ENCODE measurements at regions not wholly inside any gene's neighbourhood (a gene's known extent, or its start where the extent isn't known, plus 50 kb on each side); places are given as distances from the start of the nearest gene placed in this dataset.

DNA sequence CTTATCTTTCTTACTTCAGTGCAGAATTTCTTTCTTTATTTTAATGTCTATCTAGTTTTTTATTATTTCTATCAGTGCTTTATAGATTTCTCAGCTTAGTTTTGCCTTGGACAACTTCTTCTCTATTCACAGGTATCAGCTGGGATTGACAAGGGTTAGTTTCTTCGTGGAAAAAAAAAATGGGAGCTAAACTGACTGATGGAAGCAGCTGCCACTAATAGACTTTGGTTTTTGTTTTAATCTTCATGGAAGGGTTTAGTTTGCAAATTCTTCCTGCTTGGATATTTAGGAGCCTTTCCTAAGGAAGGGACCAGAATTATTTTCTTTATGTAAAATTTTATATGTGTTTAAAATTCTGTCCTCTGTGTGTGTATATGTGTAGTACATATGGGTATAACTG lies 306.1 kb upstream of the FMN2 start:
- DNase-seq, result no peak

- no peak for DNase-seq
These were observed 305.2 kb upstream of the FMN2 start for GRCh38 chr1:239786464-239786863.

DNA sequence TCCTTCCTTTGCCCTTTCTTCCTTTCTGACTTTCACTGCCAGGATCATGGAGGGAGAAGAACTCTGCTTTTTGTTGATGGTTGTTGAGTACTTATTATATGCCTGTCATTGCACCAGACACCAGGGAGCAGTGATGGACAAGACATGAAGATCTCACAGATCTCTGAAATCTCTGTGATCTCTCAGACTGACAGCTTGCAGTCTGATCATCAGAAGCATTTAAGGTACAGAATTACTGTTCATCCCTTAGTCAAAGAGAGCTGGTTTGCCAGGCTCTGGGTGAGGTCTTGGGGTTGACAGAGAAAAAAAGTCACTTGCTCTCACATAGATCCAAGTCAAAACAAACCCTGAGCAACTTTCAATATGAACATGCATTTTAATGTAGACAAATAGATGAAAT lies 299.5 kb upstream of the FMN2 start:
- no peak for DNase-seq

DNA sequence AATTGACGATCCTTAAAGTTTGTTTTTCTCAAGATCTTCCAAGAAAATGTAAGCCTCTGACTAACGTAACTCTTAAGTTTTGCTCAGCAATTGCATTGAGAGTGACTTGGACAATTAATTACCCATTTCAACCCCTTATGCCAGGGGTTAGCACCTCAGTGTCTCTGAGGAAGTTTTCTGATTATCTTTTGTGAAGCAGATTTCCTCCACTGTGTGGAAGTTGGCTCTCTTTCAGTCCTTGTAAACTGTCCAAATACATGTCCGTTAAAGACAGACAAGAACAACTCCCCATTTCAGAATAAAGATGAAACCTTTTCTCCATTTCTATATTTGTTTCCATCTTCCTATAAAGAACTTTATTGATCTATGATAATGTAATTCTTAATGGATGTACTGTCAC lies 296.4 kb upstream of the FMN2 start:
- DNase-seq, result no peak

DNA sequence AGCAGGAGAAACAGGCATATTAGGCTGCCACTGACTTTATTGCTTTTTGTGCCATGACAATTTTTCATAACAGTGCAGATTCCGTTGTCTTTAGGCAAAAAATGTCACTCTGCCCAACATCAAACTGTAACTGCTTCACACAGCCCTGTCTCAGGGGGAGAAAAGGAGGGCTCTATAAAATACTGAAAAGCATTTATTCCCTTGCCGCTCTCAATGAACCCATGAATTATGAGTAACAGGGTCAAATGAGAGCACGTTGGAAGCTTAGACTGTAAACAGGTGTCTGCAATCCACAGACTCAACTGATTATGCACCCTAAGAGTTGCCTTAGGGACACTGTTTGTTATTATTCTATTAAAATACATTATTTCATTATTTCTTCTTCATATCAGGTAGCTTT lies 292.1 kb upstream of the FMN2 start:
- DNase-seq, result no peak

- DNase-seq, result no peak
These were observed 290.8 kb upstream of the FMN2 start for GRCh38 chr1:239800861-239801260.

DNA sequence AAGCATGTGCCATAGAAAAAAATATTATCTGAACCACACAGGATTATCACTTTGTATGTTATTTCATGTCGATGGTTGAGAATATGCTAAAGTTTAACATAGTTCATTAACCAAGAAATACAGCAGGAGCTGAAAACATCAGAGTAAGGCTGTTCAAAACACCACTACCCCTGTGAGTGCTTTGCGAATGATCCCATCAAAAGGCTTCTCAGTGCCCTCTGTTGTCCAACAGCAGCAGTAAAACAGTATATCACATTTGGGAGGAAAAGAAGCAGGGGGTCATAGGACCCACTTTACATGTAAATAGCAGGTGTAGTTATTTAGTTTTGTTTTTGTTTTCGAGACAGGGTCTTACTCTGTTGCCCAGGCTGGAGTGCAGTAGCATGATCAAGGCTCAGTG lies 289.4 kb upstream of the FMN2 start:
- DNase-seq, result no peak

DNA sequence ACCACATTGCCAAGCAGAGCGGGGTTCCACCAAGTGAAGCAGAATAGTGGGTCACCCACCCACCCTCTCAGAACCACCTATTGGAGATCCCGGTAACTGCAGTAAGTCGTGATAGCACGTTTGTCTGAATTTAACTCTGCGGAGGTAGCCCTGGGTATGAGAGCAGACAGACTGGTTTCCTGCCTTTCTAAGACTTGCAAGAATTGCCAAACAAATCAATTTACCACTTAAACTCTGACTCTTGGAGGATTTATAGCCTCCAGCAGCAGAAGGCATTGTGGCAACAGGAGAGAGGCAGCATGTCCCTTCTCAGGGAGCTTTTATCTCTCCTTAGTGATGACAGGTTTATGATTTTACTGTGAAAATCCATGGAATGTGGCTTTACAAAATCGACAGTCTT lies 287.9 kb upstream of the FMN2 start:
- no peak for DNase-seq

GRCh38 chr1:239804266-239804665 lies 287.4 kb upstream of the FMN2 start:
- DNase-seq, result no peak

DNA sequence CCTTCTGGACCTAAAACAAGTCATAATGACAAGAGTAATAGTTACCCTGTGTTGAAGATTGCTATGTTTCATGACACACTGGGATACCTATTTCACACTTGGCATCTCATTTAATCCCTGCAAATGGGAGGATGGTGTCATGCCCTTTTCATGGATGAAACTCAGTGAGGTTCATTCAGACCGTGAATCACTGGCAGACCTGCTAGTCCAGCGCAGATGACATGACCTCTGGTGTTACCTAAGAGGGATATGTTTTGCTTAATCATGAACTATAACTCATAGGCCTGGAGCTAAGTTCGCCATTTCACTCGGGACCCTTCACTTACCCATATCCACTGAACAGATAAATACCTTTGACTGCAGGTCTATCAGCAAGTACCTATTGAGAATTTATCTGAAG lies 286.6 kb upstream of the FMN2 start:
- DNase-seq, result no peak

- DNase-seq, result no peak
These were observed 285.6 kb upstream of the FMN2 start for GRCh38 chr1:239805851-239806772.

DNA sequence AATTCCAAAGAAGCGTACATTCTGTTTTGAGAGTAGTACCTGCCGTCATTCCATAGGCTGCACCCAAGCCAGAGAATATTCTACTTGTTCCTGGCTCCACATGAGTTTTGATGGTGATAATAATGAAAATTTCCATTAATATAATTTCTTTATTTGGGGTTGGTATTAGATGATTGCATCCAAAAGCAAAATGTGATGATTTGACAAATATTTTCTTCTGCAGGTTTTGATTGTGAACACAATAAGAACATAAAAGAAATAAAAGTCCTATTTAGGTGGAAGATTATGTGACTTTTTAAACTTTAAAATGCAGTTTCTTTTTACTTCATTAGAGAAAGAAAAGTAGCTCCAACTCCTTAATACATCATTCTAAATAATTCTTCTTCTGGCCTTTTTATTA lies 284.8 kb upstream of the FMN2 start:
- no peak for DNase-seq

DNA sequence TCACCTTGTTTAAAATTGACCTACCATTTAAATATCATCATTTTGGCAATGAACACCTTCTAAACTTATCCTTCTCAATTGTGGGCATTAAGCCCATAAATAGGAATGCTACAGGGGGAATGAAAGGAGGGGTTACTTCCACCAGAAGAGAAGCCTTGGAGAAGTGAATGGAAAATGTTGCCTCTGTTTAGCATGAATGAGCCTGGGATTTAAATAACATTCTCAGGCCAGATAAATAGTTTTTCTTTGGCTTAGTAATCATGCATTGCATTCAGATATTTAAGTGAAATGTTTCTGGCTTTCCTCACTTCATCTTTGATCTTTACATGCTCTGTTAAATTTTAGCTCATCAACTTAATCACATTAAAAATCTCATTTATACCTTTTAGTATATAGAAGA lies 284.3 kb upstream of the FMN2 start:
- no peak for DNase-seq

DNA sequence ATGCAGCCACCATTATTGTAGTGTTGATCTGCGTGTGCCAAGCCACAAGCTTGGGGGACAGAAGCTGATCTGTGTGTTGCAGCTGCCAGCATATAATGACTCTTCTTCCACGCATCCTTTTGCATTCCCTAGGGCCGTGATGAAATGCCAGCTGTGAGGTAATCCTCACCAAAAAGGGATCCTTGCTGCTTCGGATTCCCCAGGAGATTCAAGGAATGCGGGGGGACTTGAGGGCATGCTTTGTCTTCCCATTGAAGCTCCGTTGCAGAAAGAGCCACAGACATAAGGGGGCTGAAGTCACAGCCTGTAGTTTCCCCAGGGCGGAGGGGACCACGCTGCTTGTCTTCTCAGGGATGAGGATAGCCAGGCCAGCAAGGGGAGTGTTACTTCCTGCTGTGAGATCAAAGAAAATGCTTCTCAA lies 281.6 kb upstream of the FMN2 start:
- DNase-seq, result peak; percentile 36

DNA sequence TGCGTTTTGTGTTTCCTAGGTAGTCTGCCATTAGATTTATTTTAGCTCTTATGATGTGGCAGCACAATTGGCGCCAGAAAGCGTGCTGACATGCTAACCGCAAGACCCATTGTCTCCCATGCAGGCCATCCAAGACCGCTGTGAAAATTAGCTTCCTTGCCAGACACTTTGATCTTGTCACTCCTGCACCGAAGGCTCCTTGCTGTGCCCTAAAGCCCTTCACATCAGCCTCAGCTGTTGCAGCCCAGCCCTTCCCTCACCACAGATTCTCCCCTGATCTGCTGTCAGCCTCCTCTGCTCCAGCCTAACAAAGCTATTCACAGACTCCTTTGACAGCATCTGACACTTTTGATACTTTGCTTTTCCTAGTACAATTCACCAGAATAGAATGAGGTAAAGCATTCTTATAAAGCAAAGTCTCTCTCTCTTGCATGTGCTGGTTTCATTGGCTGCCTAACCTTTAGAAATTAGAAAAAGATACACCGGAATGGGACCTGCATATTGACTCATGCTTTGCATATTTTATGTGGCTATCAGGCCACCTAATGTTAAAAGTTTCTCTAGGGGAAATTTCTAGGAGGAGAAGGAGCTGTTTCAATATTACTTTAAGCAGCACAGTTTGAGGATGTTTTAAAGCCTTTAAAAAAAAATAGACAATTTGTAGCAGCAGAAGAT lies 280.3 kb upstream of the FMN2 start:
- no peak for DNase-seq

- no peak for DNase-seq
These were observed 279.1 kb upstream of the FMN2 start for GRCh38 chr1:239812580-239812979.

DNA sequence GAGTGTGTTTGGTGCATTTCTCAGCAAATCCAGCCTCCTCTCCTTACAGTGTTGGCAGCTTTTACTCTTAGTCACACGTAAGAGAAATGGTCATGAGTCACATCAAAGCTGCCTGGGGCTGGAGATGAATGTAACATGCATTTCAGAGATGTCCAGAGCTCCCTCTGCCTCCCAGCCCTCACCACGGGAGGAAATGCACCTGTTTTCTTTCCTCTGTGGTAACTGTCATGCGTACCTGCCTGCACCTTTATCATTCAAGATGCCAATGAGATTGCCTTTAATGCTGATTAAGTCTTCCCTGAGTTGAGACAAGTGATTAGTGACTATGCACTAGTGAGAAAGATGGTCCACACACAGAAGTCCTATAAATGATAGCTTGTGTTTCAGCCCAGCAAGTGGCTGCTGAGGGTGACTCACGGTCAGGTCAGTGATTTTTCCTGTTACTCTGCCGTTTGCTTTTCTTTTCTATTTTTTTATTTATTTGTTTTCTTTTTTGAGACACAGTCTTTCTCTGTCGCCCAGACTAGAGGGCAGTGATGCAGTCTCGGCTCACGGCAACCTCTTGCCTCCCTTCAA lies 277.3 kb upstream of the FMN2 start:
- DNase-seq, result no peak

- DNase-seq, result no peak
These were observed 276.6 kb upstream of the FMN2 start for GRCh38 chr1:239815074-239815473.

DNA sequence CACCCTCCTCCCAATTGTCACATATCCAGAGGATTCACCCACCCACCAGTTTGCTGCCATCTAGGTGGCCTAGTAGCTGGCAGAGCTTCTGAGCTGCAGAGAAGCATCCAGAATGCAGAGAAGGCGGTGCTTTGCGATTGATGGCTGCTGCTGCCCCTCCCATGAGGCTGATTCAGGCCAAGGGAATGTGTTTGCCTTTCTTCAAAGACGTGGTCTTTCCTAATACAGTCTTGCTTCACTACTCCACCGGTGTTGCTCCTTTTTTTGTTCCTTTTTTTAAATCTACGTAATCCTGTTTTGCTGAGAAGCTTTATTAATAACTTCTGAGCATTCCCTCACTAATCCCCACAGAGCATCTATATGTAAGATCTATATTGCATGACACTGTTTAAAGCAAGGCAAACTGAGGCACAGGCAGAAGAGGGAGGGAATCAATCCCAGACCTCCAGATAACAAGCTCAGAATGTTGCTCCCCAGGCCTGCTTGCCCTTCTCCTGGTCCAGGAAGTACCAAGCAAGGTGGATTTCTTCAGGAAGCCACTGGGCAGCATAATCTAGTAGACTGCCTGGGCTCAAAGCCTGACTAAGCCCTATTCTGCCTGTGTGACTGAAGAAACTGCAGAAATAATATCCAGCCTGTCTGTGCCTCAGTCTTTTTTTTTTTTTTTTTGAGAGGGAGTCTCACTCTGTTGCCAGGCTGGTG lies 275.5 kb upstream of the FMN2 start:
- DNase-seq, result no peak

- DNase-seq, result no peak
These were observed 274.4 kb upstream of the FMN2 start for GRCh38 chr1:239817276-239817675.

DNA sequence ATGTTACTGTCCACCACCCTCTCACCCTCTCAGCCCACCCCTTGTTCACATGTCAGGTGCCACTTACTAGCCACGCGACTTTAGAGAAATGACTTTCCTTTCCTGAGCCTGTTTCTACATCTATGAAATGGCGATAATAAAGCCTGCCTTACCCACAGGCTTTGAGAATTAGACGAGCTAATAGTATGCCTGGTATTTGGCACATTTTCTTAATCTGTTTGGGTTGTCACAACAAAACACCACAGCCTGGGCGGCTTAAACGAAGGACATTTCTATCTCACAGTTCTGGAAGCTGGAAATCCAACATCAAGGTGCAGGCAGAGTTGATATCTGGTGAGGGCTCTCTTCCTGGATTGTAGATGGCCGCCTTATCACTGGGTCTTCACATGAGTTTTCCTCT lies 273.9 kb upstream of the FMN2 start:
- DNase-seq, result no peak

GRCh38 chr1:239819096-239819495 lies 272.6 kb upstream of the FMN2 start:
- DNase-seq, result no peak

Data from renal pelvis (tissue), 1 donor.